ENCODE measurements at regions not wholly inside any gene's neighbourhood (a gene's known extent, or its start where the extent isn't known, plus 50 kb on each side); places are given as distances from the start of the nearest gene placed in this dataset.

- Histone ChIP-seq H4K8ac (ENCODE audit: low read depth, low read length) (no peak overlapping the region), H3K79me1 (ENCODE audit: low read depth, low read length) (no peaks in the 10 kb centered on the region), H2BK15ac (ENCODE audit: low read length) (no peak overlapping the region), H3K4ac (ENCODE audit: low read length) (no peak overlapping the region), H3K23ac (ENCODE audit: low read depth, low read length, poor library complexity) (no peak overlapping the region), H3K27me3 (ENCODE audit: control insufficient read depth in 3 of 3, insufficient read depth in 3 of 3, low read depth in 1 of 3, low read length in 3 of 3) (no peaks in the 10 kb centered on the region), H3K18ac (ENCODE audit: low read length) (no peak overlapping the region), H3K9ac (ENCODE audit: low read depth, low read length, poor library complexity) (no peak overlapping the region), H3K9me3 (replicated peaks in 1 of 2; ENCODE audit: control insufficient read depth in 2 of 2, insufficient read depth in 1 of 2, low read depth in 1 of 2, low read length in 2 of 2) (no peaks in the 10 kb centered on the region), H4K91ac (ENCODE audit: low read depth, low read length, poor library complexity) (no peak overlapping the region), H3K14ac (ENCODE audit: low read length) (no peak overlapping the region), H2AK5ac (ENCODE audit: low read depth, low read length) (no peak overlapping the region), H2BK12ac (ENCODE audit: low read length) (no peak overlapping the region), H2AFZ (ENCODE audit: low read length) (no peak overlapping the region), H3K27ac (replicated peaks; ENCODE audit: low read length) (no peak overlapping the region), H2BK120ac (ENCODE audit: low read depth, low read length) (no peak overlapping the region), H3K4me1 (ENCODE audit: control insufficient read depth in 2 of 2, insufficient read depth in 1 of 2, low read depth in 1 of 2, low read length in 2 of 2) (peaks cover 2 to 7% of the 10 kb centered on the region in 2 donors), H2BK5ac (ENCODE audit: low read length) (no peak overlapping the region), H3K4me3 (ENCODE audit: low read length in 2 of 2) (no peak overlapping the region), H3K4me2 (ENCODE audit: insufficient read depth, low read length, poor library complexity, severe bottlenecking) (no peak overlapping the region), H3K36me3 (replicated peaks in 1 of 2; ENCODE audit: control insufficient read depth in 2 of 2, insufficient read depth in 2 of 2, low read length in 2 of 2) (no peaks in the 10 kb centered on the region)
- no CpG with 5 or more reads among the region's 3 CpGs for WGBS, 2 donors (ENCODE audit: extremely low coverage in 2 of 2, insufficient read length in 2 of 2, insufficient replicate concordance in 1 of 2)
- DNase-seq (ENCODE audit: low spot score): no peak
Observed at GRCh38 chr3:191631496-191631895, 170.5 kb downstream of the PYDC2 start.

GRCh38 chr3:191634902-191635301 lies 173.9 kb downstream of the PYDC2 start:
- H3K36me3 ChIP-seq (replicated peaks in 1 of 2; ENCODE audit: control insufficient read depth in 2 of 2, insufficient read depth in 2 of 2, low read length in 2 of 2): no peaks in the 10 kb centered on the region
- H2BK5ac ChIP-seq (ENCODE audit: low read length): no peak overlapping the region
- H4K91ac ChIP-seq (ENCODE audit: low read depth, low read length, poor library complexity): no peak overlapping the region
- H3K4me2 ChIP-seq (ENCODE audit: insufficient read depth, low read length, poor library complexity, severe bottlenecking): no peak overlapping the region
- no peak overlapping the region for H3K18ac ChIP-seq (ENCODE audit: low read length)
- no peaks in the 10 kb centered on the region for H3K79me1 ChIP-seq (ENCODE audit: low read depth, low read length)
- no peak overlapping the region for H3K23ac ChIP-seq (ENCODE audit: low read depth, low read length, poor library complexity)
- H3K9me3 ChIP-seq (replicated peaks in 1 of 2; ENCODE audit: control insufficient read depth in 2 of 2, insufficient read depth in 1 of 2, low read depth in 1 of 2, low read length in 2 of 2): no peaks in the 10 kb centered on the region
- H3K4ac ChIP-seq (ENCODE audit: low read length): no peak overlapping the region
- no peaks in the 10 kb centered on the region for H3K27me3 ChIP-seq (ENCODE audit: control insufficient read depth in 3 of 3, insufficient read depth in 3 of 3, low read depth in 1 of 3, low read length in 3 of 3)
- no peak overlapping the region for H2BK120ac ChIP-seq (ENCODE audit: low read depth, low read length)
- H4K8ac ChIP-seq (ENCODE audit: low read depth, low read length): no peak overlapping the region
- H2BK15ac ChIP-seq (ENCODE audit: low read length): no peak overlapping the region
- H2AK5ac ChIP-seq (ENCODE audit: low read depth, low read length): no peak overlapping the region
- no CpG with 5 or more reads among the region's 1 CpG for WGBS, 2 donors (ENCODE audit: extremely low coverage in 2 of 2, insufficient read length in 2 of 2, insufficient replicate concordance in 1 of 2)
- peaks cover 0 to 3% of the 10 kb centered on the region in 2 donors for H3K4me1 ChIP-seq (ENCODE audit: control insufficient read depth in 2 of 2, insufficient read depth in 1 of 2, low read depth in 1 of 2, low read length in 2 of 2)
- no peak for DNase-seq (ENCODE audit: low spot score)
- no peak overlapping the region for H3K4me3 ChIP-seq (ENCODE audit: low read length in 2 of 2)
- H3K9ac ChIP-seq (ENCODE audit: low read depth, low read length, poor library complexity): no peak overlapping the region
- H3K14ac ChIP-seq (ENCODE audit: low read length): no peak overlapping the region
- H2AFZ ChIP-seq (ENCODE audit: low read length): peak overlapping the region; percentile 19
- no peak overlapping the region for H3K27ac ChIP-seq (replicated peaks; ENCODE audit: low read length)
- H2BK12ac ChIP-seq (ENCODE audit: low read length): no peak overlapping the region

GRCh38 chr3:191637611-191638010 lies 176.6 kb downstream of the PYDC2 start:
- H3K23ac ChIP-seq (ENCODE audit: low read depth, low read length, poor library complexity): no peak overlapping the region
- no peaks in the 10 kb centered on the region for H3K79me1 ChIP-seq (ENCODE audit: low read depth, low read length)
- H3K4me1 ChIP-seq (ENCODE audit: control insufficient read depth in 2 of 2, insufficient read depth in 1 of 2, low read depth in 1 of 2, low read length in 2 of 2): peaks cover 0 to 3% of the 10 kb centered on the region in 2 donors
- H3K27ac ChIP-seq (replicated peaks; ENCODE audit: low read length): no peak overlapping the region
- H3K9ac ChIP-seq (ENCODE audit: low read depth, low read length, poor library complexity): no peak overlapping the region
- no peak overlapping the region for H3K4me2 ChIP-seq (ENCODE audit: insufficient read depth, low read length, poor library complexity, severe bottlenecking)
- no peak overlapping the region for H2BK15ac ChIP-seq (ENCODE audit: low read length)
- no peak overlapping the region for H2AK5ac ChIP-seq (ENCODE audit: low read depth, low read length)
- H3K4me3 ChIP-seq (ENCODE audit: low read length in 2 of 2): no peak overlapping the region
- H3K14ac ChIP-seq (ENCODE audit: low read length): no peak overlapping the region
- H2BK12ac ChIP-seq (ENCODE audit: low read length): no peak overlapping the region
- H2BK120ac ChIP-seq (ENCODE audit: low read depth, low read length): no peak overlapping the region
- no peak for DNase-seq (ENCODE audit: low spot score)
- H4K91ac ChIP-seq (ENCODE audit: low read depth, low read length, poor library complexity): no peak overlapping the region
- H3K9me3 ChIP-seq (replicated peaks in 1 of 2; ENCODE audit: control insufficient read depth in 2 of 2, insufficient read depth in 1 of 2, low read depth in 1 of 2, low read length in 2 of 2): no peaks in the 10 kb centered on the region
- no peak overlapping the region for H3K4ac ChIP-seq (ENCODE audit: low read length)
- H2AFZ ChIP-seq (ENCODE audit: low read length): no peak overlapping the region
- no peaks in the 10 kb centered on the region for H3K36me3 ChIP-seq (replicated peaks in 1 of 2; ENCODE audit: control insufficient read depth in 2 of 2, insufficient read depth in 2 of 2, low read length in 2 of 2)
- H3K27me3 ChIP-seq (ENCODE audit: control insufficient read depth in 3 of 3, insufficient read depth in 3 of 3, low read depth in 1 of 3, low read length in 3 of 3): no peaks in the 10 kb centered on the region
- no peak overlapping the region for H3K18ac ChIP-seq (ENCODE audit: low read length)
- no peak overlapping the region for H2BK5ac ChIP-seq (ENCODE audit: low read length)
- no peak overlapping the region for H4K8ac ChIP-seq (ENCODE audit: low read depth, low read length)

GRCh38 chr3:191641789-191642188 lies 180.8 kb downstream of the PYDC2 start:
- H3K4me2 ChIP-seq (ENCODE audit: insufficient read depth, low read length, poor library complexity, severe bottlenecking): no peak overlapping the region
- no peak overlapping the region for H3K14ac ChIP-seq (ENCODE audit: low read length)
- no peaks in the 10 kb centered on the region for H3K4me1 ChIP-seq (ENCODE audit: control insufficient read depth in 2 of 2, insufficient read depth in 1 of 2, low read depth in 1 of 2, low read length in 2 of 2)
- H3K36me3 ChIP-seq (replicated peaks in 1 of 2; ENCODE audit: control insufficient read depth in 2 of 2, insufficient read depth in 2 of 2, low read length in 2 of 2): no peaks in the 10 kb centered on the region
- WGBS, 2 donors (ENCODE audit: extremely low coverage in 2 of 2, insufficient read length in 2 of 2, insufficient replicate concordance in 1 of 2): no CpG with 5 or more reads among the region's 3 CpGs
- no peaks in the 10 kb centered on the region for H3K9me3 ChIP-seq (replicated peaks in 1 of 2; ENCODE audit: control insufficient read depth in 2 of 2, insufficient read depth in 1 of 2, low read depth in 1 of 2, low read length in 2 of 2)
- DNase-seq (ENCODE audit: low spot score): no peak
- H2AK5ac ChIP-seq (ENCODE audit: low read depth, low read length): no peak overlapping the region
- no peak overlapping the region for H3K4ac ChIP-seq (ENCODE audit: low read length)
- H2BK120ac ChIP-seq (ENCODE audit: low read depth, low read length): no peak overlapping the region
- no peak overlapping the region for H4K8ac ChIP-seq (ENCODE audit: low read depth, low read length)
- H3K27me3 ChIP-seq (ENCODE audit: control insufficient read depth in 3 of 3, insufficient read depth in 3 of 3, low read depth in 1 of 3, low read length in 3 of 3): no peaks in the 10 kb centered on the region
- no peak overlapping the region for H3K4me3 ChIP-seq (ENCODE audit: low read length in 2 of 2)
- no peak overlapping the region for H4K91ac ChIP-seq (ENCODE audit: low read depth, low read length, poor library complexity)
- no peak overlapping the region for H3K27ac ChIP-seq (replicated peaks; ENCODE audit: low read length)
- no peak overlapping the region for H3K18ac ChIP-seq (ENCODE audit: low read length)
- H3K9ac ChIP-seq (ENCODE audit: low read depth, low read length, poor library complexity): no peak overlapping the region
- no peak overlapping the region for H3K23ac ChIP-seq (ENCODE audit: low read depth, low read length, poor library complexity)
- no peaks in the 10 kb centered on the region for H3K79me1 ChIP-seq (ENCODE audit: low read depth, low read length)
- H2BK5ac ChIP-seq (ENCODE audit: low read length): no peak overlapping the region
- H2BK12ac ChIP-seq (ENCODE audit: low read length): no peak overlapping the region
- H2AFZ ChIP-seq (ENCODE audit: low read length): no peak overlapping the region
- H2BK15ac ChIP-seq (ENCODE audit: low read length): no peak overlapping the region

Measured in neuronal stem cell (in vitro differentiated cells).